RWPE1 (cell line): ENCODE measurements at regions not wholly inside any gene's neighbourhood (a gene's known extent, or its start where the extent isn't known, plus 50 kb on each side); places are given as distances from the start of the nearest gene placed in this dataset.

ENCODE experiments used
- CTCF ChIA-PET: fragments of 350-600 bp; sonication (Branson Sonifier 250); formaldehyde crosslinking; extraction: SDS; loops from one replicate; lab custom pipeline; 2021; lab: Yijun Ruan, JAX
- POLR2A ChIA-PET: fragments of 400-600 bp; formaldehyde crosslinking; extraction: SDS; loops from one replicate; lab custom pipeline; 2020; ENCODE audit warnings: antibody characterized with exemption; ENCODE audit not compliant: low non-redundant PET; lab: Yijun Ruan, JAX
- DNase-seq: peaks from one replicate; pipeline ENCODE4 v3.0.0; 2012; ENCODE audit warnings: low spot score
- H3K27ac ChIP-seq: fragments of 450-650 bp; 2 replicates; pipeline ENCODE4 v1.5.1; 2017
- TF ChIP-seq, protein P1 (sequence below): fragments of 450-650 bp; conservative IDR thresholded peaks from 2 replicates; pipeline ENCODE4 v1.5.1; 2017; ENCODE audit warnings: low read depth, mild to moderate bottlenecking

DNA sequence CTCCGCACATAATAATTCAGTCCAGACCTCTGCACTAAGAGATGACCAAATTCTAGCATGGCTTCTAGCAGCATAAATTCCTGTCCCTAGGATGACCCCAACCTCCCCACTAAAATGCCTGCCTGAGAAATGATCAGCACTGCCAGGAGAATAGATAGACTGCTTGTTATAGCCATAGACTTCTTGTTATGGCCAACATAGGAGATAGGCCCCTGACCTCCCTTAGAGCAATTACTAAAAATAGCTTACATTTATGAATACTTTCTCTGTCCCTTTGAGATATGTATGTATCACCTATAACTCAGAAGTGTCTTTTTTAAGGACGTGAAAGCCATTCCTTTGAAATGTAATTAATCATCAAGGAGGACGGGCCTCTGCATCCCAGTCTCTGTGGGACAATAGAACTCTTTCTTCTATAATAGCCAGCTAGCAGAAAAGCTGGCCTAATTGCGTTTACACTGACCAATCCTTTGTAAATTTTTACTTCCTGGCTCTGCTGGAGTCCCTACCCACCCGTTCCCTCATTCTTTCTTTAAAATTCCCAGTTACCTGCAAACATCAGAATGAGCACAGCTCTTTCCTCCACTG is 1002.7 kb downstream of the CDH18 start:
- TF ChIP-seq, protein P1, sequence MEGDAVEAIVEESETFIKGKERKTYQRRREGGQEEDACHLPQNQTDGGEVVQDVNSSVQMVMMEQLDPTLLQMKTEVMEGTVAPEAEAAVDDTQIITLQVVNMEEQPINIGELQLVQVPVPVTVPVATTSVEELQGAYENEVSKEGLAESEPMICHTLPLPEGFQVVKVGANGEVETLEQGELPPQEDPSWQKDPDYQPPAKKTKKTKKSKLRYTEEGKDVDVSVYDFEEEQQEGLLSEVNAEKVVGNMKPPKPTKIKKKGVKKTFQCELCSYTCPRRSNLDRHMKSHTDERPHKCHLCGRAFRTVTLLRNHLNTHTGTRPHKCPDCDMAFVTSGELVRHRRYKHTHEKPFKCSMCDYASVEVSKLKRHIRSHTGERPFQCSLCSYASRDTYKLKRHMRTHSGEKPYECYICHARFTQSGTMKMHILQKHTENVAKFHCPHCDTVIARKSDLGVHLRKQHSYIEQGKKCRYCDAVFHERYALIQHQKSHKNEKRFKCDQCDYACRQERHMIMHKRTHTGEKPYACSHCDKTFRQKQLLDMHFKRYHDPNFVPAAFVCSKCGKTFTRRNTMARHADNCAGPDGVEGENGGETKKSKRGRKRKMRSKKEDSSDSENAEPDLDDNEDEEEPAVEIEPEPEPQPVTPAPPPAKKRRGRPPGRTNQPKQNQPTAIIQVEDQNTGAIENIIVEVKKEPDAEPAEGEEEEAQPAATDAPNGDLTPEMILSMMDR = no peak
- ChIA-PET POLR2A (no interaction called here), CTCF (no interaction called here)
- H3K27ac ChIP-seq = no peak overlapping the region
- no peak for DNase-seq

DNA sequence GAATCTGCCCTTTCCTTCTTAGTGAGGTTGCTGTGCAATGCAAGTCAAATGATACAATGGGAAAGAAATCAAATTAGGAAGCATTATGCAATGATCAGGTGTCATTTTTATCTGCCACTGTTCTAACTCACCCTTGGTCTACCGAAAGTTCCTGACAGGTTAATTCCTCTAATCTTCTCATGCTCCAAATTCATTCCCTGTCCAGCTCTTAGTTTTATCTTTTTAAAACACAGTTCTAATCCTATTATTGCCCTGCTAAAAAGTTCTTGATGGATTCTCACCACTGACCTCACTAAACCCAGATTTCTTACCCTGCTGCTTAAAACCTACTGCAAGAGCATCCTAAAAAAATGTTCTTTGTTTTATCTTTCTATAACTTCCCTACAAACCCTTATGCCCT is 1000.9 kb downstream of the CDH18 start:
- DNase-seq = no peak
- H3K27ac ChIP-seq = no peak overlapping the region
- TF ChIP-seq, protein P1 = no peak
- ChIA-PET POLR2A (no interaction called here), CTCF (no interaction called here)

DNA sequence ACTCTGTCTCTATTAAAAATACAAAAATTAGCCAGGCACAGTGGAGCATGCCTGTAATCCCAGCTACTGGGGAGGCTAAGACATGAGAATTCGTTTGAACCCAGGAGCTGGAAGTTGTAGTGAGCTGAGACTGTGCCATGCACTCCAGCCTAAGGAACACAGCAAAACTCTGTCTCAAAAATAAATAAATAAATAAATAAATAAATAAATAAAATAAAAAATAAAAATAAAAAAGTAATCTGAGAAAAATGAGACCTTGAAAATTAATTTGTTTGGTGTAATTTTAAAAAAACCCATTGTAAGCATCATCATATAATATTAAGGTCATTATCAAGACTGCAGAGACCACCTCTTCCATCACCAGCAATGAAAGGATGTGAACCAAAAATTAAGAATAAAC is 997.1 kb downstream of the CDH18 start:
- POLR2A ChIA-PET = no interaction called here
- CTCF ChIA-PET = no interaction called here
- DNase-seq = no peak
- TF ChIP-seq, protein P1 = no peak
- H3K27ac ChIP-seq = no peak overlapping the region

DNA sequence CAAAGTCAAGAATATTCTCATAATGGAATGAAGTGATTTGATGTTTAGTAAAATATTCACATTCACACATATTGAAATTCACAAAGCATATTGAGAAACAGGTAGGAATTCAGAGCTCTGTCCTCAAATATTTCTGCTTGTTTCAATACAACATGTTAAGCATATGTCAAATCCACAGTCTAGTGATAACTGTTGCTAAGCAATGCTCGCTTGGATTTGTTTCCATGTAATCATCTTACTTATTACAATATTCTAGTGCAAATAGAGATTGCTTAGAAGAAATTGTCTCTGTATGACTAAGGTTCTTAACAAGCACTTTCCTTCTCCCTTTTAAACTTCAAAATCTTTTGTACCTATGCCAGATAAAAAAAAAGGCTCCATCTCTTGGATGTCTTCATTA is 995.7 kb downstream of the CDH18 start:
- no peak overlapping the region for H3K27ac ChIP-seq
- POLR2A ChIA-PET = no interaction called here
- no peak for DNase-seq
- CTCF ChIA-PET = no interaction called here
- TF ChIP-seq, protein P1 = no peak

DNA sequence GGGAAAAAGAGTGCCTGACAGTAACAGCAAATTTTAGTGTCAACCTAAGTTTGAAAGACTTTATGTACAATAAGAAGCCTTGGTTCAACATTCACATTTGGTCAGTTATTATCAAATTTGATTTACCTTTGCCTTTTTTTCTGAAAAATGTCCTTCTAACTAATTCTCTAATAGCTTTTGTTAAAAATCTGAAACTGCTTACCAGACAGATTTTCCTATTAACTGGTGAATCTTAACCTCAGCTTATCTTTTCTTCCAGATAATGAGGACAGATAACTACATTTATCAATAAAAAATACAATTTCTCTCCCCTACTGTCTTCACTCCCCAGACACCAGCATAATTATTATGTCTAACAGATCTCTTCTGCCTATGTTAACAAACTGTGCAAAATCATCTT is 988.5 kb downstream of the CDH18 start:
- H3K27ac ChIP-seq = no peak overlapping the region
- ChIA-PET CTCF (no interaction called here), POLR2A (no interaction called here)
- DNase-seq = no peak
- TF ChIP-seq, protein P1 = no peak

DNA sequence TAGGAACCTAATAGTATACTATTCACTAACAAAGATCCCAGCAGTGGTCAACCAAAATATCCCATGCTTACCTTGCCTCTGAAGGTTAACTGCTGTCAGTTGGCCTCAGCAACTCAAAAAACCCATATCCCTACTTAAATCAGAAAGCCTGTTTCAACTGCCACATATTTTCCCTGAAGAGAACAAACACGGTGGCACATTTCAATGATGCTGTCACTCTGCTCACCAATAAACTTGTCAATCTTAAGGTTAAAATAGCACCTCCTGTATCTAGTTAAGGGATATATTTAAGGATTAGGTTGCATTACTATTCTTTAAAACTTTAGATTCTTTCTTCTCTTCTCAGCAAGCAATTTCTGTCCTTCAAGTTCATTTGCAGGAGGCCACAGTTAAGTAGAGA is 986.9 kb downstream of the CDH18 start:
- ChIA-PET POLR2A (no interaction called here), CTCF (no interaction called here)
- DNase-seq = no peak
- H3K27ac ChIP-seq = no peak overlapping the region
- TF ChIP-seq, protein P1 = no peak
